ENCODE measurements at regions not wholly inside any gene's neighbourhood (a gene's known extent, or its start where the extent isn't known, plus 50 kb on each side); places are given as distances from the start of the nearest gene placed in this dataset.
"Not testable (repeated sequence)": the region's sequence is repeated elsewhere in the genome, so short reads cannot be mapped to it uniquely, and the experiment has no call there.

- DNase-seq: no peak
These were observed 810.4 kb downstream of the METTL4 start for GRCh38 chr18:1760901-1761300.

DNA sequence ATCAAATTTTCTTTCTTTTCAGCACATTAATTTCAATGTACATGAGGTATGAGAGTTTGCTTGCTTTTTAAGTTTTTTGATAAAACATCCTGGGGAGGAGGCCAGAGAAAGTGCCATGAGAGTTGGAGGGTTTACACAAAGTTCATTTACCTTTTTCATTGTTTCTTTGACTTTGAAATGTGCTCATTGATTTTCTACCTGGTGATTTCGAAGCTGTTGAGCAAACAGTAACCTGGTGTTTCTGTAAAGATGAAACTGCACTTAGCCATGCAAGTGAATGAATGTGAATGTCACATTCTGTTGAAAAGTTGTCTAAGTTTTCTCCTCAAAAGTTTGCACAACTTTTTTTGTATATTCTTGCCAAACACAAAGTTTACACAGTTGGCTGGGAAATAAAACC lies 797.0 kb downstream of the METTL4 start:
- no peak for DNase-seq

DNA sequence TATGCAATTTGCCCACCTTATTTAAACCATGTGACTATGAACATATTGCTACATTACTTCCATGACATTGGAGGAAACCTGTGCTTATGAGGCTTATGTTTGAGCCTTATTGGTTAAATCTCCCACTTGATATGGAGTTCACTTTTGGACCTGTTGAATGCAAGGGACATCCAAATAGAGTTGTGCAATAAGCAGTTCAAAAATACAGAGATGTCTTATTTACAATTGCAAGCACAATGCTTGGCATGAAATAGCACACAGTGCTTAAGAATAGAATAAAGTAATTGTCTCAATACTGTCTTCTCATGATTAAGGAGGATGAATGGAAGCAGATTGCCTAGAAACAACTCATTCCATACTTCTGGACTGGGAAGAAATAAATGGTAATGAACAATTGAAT lies 793.5 kb downstream of the METTL4 start:
- DNase-seq: no peak

DNA sequence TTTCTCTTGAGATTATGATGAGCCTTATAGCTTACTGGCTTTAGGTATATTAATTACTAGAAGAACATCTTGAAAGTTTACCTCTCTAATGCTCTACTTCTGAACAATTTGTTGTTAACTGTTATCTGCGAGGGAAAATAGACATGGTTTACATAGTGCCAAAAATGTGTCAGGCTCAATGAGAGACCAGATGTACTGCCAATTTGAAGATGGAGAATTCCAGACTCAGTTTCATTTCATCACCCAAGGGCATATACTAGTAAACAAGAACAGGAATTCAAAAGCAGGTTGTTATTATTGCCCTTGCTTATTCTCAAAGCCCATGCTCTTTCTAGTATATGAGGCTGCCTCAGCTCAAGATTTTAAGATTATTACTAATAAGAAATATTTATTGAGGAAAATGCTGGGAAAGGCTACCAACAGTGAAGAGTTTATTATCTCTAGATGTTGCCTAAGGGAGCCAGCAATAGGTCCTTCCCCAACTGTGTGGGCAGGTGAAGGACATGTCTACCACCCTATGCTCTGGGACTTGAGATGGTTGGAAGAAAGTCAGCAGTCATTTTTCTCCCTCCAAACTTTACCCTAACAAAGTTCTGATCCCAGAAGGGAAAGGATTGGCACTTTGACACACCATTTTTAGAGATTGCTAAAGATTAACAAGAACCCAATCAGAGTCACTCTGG lies 792.7 kb downstream of the METTL4 start:
- no peak for DNase-seq

DNA sequence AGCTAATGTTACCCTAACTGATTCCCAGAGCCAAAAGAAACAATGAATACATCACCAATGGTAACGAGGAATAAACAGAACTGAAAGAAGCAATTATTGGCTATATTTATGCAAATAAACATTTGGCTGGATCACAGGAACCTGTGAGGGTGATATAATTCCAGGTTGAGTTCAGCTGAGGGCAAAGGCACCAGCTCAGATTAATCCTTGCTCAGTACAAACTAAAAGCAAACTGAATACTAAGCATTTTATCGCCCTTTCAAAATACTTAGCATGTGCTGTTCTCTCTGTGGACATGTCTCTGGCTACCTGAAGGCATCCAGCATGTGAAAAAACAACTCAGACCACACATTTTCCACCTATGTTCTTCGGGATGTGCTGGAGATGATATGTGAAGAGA lies 791.7 kb downstream of the METTL4 start:
- DNase-seq: no peak

- DNase-seq: no peak
These were observed 787.2 kb downstream of the METTL4 start for GRCh38 chr18:1784113-1784512.

DNA sequence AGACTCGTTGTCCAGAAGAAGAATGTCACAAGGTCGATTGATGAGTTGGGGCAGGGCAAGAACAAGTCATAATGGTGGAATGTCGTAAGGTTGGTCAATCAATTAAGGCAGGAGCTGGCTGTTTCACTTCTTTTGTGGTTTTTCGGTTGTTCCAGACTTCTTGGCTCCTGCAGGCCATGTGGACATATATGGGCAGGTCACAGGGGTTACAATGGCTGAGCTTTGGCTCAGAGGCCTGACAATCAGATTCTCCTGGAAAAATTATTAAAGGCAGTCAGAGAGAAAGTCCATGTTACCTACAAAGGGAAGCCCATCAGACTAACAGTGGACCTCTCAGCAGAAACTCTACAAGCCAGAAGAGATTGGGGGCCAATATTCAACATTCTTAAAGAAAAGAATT lies 785.3 kb downstream of the METTL4 start:
- not testable (repeated sequence) for DNase-seq

- DNase-seq: no peak
These were observed 774.7 kb downstream of the METTL4 start for GRCh38 chr18:1796636-1797035.

GRCh38 chr18:1797235-1797634 lies 774.1 kb downstream of the METTL4 start:
- no peak for DNase-seq

- no peak for DNase-seq
These were observed 765.8 kb downstream of the METTL4 start for GRCh38 chr18:1805521-1805920.

GRCh38 chr18:1806884-1807615 lies 764.3 kb downstream of the METTL4 start:
- DNase-seq: no peak

GRCh38 chr18:1811282-1811681 lies 760.0 kb downstream of the METTL4 start:
- no peak for DNase-seq

DNA sequence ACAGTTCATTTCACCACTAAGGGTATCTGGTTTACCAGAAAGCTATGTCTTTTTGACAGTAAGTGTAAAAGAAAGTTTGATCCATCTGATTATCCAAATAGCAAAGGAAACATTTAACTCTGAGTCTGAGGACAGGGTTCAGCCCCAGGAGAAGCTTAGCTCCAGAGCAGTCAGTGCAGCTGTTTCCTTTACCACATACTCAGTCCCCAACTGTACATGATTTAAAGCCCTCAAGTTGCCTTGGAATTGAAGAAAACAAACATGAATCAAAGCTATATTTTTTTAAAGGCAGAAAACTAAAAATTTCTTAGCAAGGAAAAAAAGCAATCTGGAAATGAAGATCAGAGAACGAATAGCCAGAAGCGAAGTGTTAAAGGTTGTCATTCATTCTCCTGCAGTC lies 746.0 kb downstream of the METTL4 start:
- no peak for DNase-seq

- DNase-seq: no peak
These were observed 730.4 kb downstream of the METTL4 start for GRCh38 chr18:1840878-1841277.

- DNase-seq: no peak
These were observed 724.7 kb downstream of the METTL4 start for GRCh38 chr18:1846640-1847039.

DNA sequence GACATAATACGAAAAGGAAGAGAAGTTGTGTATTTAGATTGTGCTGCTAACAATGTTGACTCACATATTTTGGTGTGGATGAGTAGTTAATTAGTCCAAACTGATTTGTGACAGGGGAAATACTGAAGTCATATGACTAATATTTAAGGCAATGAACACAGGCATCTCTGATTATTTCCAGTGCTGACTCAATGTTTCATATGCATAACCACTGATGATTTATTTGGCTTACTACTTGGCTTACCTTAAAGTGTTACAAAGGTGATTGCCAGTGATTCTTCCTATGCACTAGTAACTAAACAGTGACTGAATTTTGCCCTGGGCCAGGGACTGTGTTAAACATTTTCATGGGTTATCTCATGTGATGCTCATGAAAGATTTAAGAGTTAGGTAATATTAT lies 722.6 kb downstream of the METTL4 start:
- DNase-seq: no peak

- no peak for DNase-seq
These were observed 721.9 kb downstream of the METTL4 start for GRCh38 chr18:1849386-1849785.

DNA sequence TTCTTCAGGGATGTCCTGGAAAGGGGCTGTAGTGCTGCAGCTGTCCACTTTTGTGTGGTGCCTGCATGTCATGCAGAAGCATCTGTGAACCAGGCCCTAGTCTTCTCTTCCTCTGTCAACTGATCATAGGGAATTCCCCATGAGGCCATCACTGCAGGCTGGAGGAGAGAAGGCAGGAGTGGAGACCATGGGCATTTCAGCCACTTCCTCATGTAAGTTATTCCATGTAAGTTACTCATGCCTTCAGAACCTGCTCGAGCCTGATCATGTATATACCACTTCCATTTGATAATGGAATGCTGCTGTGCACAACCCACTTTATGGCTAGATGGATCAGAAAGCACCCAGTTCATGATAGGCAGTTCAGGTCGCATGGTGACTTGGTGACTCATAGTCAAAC lies 714.0 kb downstream of the METTL4 start:
- not testable (repeated sequence) for DNase-seq

DNA sequence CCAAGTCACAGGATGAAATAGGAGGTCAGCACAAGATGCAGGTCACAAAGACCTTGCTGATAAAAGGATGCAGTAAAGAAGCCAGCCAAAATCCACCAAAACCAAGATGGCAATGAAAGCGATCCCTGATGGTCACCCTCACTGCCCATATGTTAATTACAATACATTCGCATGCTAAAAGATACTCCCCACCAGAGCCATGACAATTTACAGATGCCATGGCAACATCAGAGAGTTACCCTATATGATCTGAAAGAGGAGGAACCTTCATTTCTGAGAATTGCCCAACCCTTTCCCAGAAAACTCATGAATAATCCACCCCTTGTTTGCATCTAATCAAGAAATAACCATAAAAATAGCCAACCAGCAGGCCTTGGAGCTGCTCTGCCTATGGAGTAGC lies 709.8 kb downstream of the METTL4 start:
- DNase-seq: no peak

- no peak for DNase-seq
These were observed 705.4 kb downstream of the METTL4 start for GRCh38 chr18:1865869-1866268.

DNA sequence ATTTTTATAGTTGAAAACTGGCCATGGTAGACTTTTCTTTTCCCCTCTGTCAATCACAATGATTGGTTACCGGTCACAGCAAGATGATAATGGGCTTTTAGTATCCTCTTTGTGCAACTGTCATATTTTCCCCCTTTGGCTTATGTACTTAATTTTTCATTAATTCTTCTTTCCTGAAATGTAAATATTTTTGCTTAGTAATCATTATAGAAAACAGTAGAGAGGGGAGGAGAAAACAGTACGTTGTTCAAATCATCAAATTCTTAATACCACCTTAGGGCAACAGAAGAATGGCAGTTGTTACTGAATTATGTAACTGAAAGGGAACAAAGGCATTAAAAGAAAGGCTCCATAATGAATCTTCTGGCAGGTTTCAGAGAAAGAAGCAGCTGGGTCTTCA lies 699.0 kb downstream of the METTL4 start:
- no peak for DNase-seq

GRCh38 chr18:1875219-1875618 lies 696.1 kb downstream of the METTL4 start:
- DNase-seq: no peak

GRCh38 chr18:1884623-1885022 lies 686.7 kb downstream of the METTL4 start:
- DNase-seq: no peak

DNA sequence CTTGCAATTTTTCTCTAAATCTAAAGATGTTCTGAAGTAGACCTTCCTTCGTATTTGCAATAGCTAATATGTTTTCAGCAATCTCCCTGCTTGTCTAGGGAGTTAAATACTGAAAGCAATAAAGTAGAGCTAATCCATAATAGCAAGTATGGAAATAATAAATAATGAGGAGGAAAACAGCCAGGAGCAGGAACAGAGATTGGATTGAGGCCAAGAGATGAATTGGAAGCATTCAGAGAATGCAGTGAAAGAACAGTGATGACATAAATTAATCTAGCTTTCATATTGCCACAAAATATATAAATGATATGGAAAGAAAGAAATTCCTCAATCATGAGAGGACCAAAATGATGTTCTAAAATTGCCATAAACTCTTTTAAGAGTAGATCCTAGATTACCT lies 679.7 kb downstream of the METTL4 start:
- no peak for DNase-seq

GRCh38 chr18:1892191-1892590 lies 679.1 kb downstream of the METTL4 start:
- DNase-seq: no peak
